Mesenchymal stem cell (in vitro differentiated cells and primary cell): ENCODE measurements at regions not wholly inside any gene's neighbourhood (a gene's known extent, or its start where the extent isn't known, plus 50 kb on each side); places are given as distances from the start of the nearest gene placed in this dataset.
"Not testable (repeated sequence)": the region's sequence is repeated elsewhere in the genome, so short reads cannot be mapped to it uniquely, and the experiment has no call there.

ENCODE experiments used
- DNase-seq: peaks from one replicate; pipeline ENCODE4 v3.0.0-alpha.2; 2013
- H2AFZ ChIP-seq: one replicate; pipeline ENCODE4 v1.6.1; 2013; ENCODE audit warnings: low read depth, mild to moderate bottlenecking, control low read depth, inconsistent platforms, low read length, moderate library complexity
- H2AK5ac ChIP-seq: 2 replicates; pipeline ENCODE4 v1.6.1; 2013; ENCODE audit warnings: low read length, moderate library complexity, mild to moderate bottlenecking, inconsistent platforms; ENCODE audit not compliant: severe bottlenecking
- H2BK120ac ChIP-seq: one replicate; pipeline ENCODE4 v1.6.1; 2013; ENCODE audit warnings: low read depth, mild to moderate bottlenecking, inconsistent platforms, low read length, moderate library complexity
- H2BK12ac ChIP-seq, 2 experiments: one replicate each; pipeline ENCODE4 v1.6.1; 2013; ENCODE audit warnings: inconsistent platforms in 2 of 2, low read length in 2 of 2, mild to moderate bottlenecking in 2 of 2, moderate library complexity in 2 of 2, control low read depth in 1 of 2
- H2BK15ac ChIP-seq: one replicate; pipeline ENCODE4 v1.6.1; 2013; ENCODE audit warnings: mild to moderate bottlenecking, low read depth, inconsistent platforms; ENCODE audit not compliant: poor library complexity, severe bottlenecking
- H2BK5ac ChIP-seq: 2 replicates; pipeline ENCODE4 v1.6.1; 2013; ENCODE audit warnings: low read depth, mild to moderate bottlenecking, low read length, control low read depth, inconsistent platforms; ENCODE audit not compliant: poor library complexity, severe bottlenecking
- H3K14ac ChIP-seq, 2 experiments: one replicate each; pipeline ENCODE4 v1.6.1; 2013; ENCODE audit warnings: inconsistent platforms in 2 of 2, low read length in 2 of 2, control low read depth in 1 of 2, mild to moderate bottlenecking in 1 of 2, moderate library complexity in 1 of 2
- H3K18ac ChIP-seq, 2 experiments: one replicate each; pipeline ENCODE4 v1.6.1; 2013; ENCODE audit warnings: inconsistent platforms in 2 of 2, low read length in 2 of 2, control low read depth in 1 of 2, low read depth in 1 of 2, mild to moderate bottlenecking in 1 of 2
- H3K23ac ChIP-seq, 2 experiments: one replicate each; pipeline ENCODE4 v1.6.1; 2013; ENCODE audit warnings: inconsistent platforms in 2 of 2, low read length in 2 of 2, mild to moderate bottlenecking in 2 of 2, moderate library complexity in 2 of 2, control low read depth in 1 of 2
- H3K27ac ChIP-seq: 2 replicates; pipeline ENCODE4 v1.5.1; 2013; ENCODE audit warnings: mild to moderate bottlenecking, moderate library complexity, low read length, control low read depth, inconsistent platforms; ENCODE audit not compliant: poor library complexity, severe bottlenecking
- H3K27me3 ChIP-seq, 2 experiments: 2 replicates each; pipeline versions ENCODE4 v1.6.1 to v1.7.0; 2013; ENCODE audit warnings: low read length in 2 of 2, mild to moderate bottlenecking in 2 of 2, moderate library complexity in 2 of 2, control low read depth in 1 of 2, inconsistent platforms in 1 of 2; ENCODE audit not compliant: control insufficient read depth in 1 of 2, insufficient read depth in 1 of 2
- H3K36me3 ChIP-seq, 2 experiments: 2 replicates each; pipeline versions ENCODE4 v1.6.1 to v1.7.0; 2013; ENCODE audit warnings: low read length in 2 of 2, control low read depth in 1 of 2, inconsistent platforms in 1 of 2, low read depth in 1 of 2, mild to moderate bottlenecking in 1 of 2; ENCODE audit not compliant: insufficient read depth in 2 of 2, control insufficient read depth in 1 of 2
- H3K4ac ChIP-seq, 2 experiments: one replicate each; pipeline ENCODE4 v1.6.1; 2013; ENCODE audit warnings: inconsistent platforms in 2 of 2, low read length in 2 of 2, mild to moderate bottlenecking in 2 of 2, moderate library complexity in 2 of 2, control low read depth in 1 of 2, low read depth in 1 of 2
- H3K4me1 ChIP-seq: 2 replicates; pipeline ENCODE4 v1.6.1; 2013; ENCODE audit warnings: low read depth, low read length, control low read depth; ENCODE audit not compliant: control insufficient read depth, insufficient read depth
- H3K4me2 ChIP-seq: 2 replicates; pipeline ENCODE4 v1.6.1; 2013; ENCODE audit warnings: low read length, mild to moderate bottlenecking, inconsistent platforms; ENCODE audit not compliant: poor library complexity, severe bottlenecking
- H3K4me3 ChIP-seq, 2 experiments: 2 replicates each; pipeline versions ENCODE4 v1.5.1 to v1.7.0; 2013; ENCODE audit warnings: low read length in 2 of 2, mild to moderate bottlenecking in 2 of 2, control low read depth in 1 of 2, low read depth in 1 of 2; ENCODE audit not compliant: insufficient read depth in 1 of 2
- H3K79me1 ChIP-seq: replicated peaks from 2 replicates; pipeline ENCODE4 v1.6.1; 2013; ENCODE audit warnings: mild to moderate bottlenecking, control low read depth, low read length, inconsistent platforms; ENCODE audit not compliant: poor library complexity, severe bottlenecking
- H3K9ac ChIP-seq: 2 replicates; pipeline ENCODE4 v1.7.0; 2013; ENCODE audit warnings: mild to moderate bottlenecking, low read length, moderate library complexity
- H3K9me3 ChIP-seq: 2 replicates; pipeline ENCODE4 v1.7.0; 2013; ENCODE audit warnings: mild to moderate bottlenecking, low read length; ENCODE audit not compliant: control insufficient read depth
- H4K8ac ChIP-seq: one replicate; pipeline ENCODE4 v1.6.1; 2013; ENCODE audit warnings: inconsistent platforms, mild to moderate bottlenecking, low read length, moderate library complexity
- H4K91ac ChIP-seq: one replicate; pipeline ENCODE4 v1.6.1; 2013; ENCODE audit warnings: mild to moderate bottlenecking, low read length, inconsistent platforms
- WGBS: methylation state at CpG from one replicate; pipeline ENCODE4 v1.1.7; 2013; ENCODE audit warnings: mixed read lengths; 5-methylcytosine and 5-hydroxymethylcytosine counted together

DNA sequence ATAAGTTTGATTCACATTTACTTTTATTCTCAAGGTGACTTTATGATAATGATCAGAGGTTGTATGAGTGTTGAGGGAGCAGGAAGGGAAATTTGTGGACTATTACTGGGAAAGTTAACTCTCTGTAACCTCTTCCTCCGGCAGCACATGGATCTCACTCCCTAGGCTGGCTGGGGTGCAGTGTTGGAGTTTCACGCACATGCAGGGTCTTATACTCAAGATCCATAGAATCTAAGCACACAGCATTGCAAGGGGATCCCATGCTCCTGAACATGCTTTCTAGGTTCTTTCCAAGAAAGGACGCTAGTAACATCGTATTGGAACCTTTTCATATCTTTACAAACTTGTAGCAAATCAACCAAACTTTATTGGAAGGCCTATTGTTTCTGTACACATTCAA, 757.6 kb upstream of the TPTE start:
- Histone ChIP-seq H2BK120ac (no peak overlapping the region), H3K9me3 (peaks cover 22% of the 10 kb centered on the region), H2BK12ac (no peak overlapping the region), H3K36me3 (no peaks in the 10 kb centered on the region), H3K4me1 (no peaks in the 10 kb centered on the region), H3K4ac (no peak overlapping the region), H2BK15ac (no peak overlapping the region), H4K91ac (no peak overlapping the region), H4K8ac (no peak overlapping the region), H3K4me2 (no peak overlapping the region), H3K18ac (no peak overlapping the region), H3K27me3 (no peaks in the 10 kb centered on the region), H3K23ac (no peak overlapping the region), H2AFZ (no peak overlapping the region), H3K14ac (no peak overlapping the region), H2BK5ac (no peak overlapping the region), H3K27ac (no peak overlapping the region), H3K79me1 (no peaks in the 10 kb centered on the region), H3K9ac (no peak overlapping the region), H2AK5ac (no peak overlapping the region), H3K4me3 (no peak overlapping the region)
- DNase-seq = no peak
- 52% methylated on average over 3 of the region's 4 CpGs for WGBS

DNA sequence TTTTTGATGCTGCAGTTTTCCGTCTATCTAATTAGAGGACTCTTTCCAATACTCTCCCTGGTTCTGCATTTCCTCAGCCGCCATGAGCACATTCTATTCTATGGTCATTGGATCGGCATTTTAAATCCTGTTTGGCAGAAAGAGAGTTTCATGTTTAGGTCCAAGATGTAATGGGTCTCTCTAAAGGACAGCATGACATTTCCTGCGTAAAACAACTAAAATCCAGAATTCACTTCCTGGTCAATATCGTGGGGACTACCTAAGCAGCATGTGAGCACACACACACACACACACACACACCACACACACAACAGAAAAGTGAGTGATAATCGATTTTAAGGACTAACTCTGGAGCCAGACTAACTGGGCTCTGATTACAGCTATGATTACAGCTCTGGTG, 757.1 kb upstream of the TPTE start:
- H4K8ac ChIP-seq, H3K79me1 ChIP-seq, H3K18ac ChIP-seq, H4K91ac ChIP-seq, H2BK12ac ChIP-seq, H2AFZ ChIP-seq, H3K27ac ChIP-seq, H3K14ac ChIP-seq, DNase-seq, H3K4ac ChIP-seq, H2BK5ac ChIP-seq, H3K36me3 ChIP-seq, H2BK120ac ChIP-seq, H3K27me3 ChIP-seq, H3K4me1 ChIP-seq, H3K9ac ChIP-seq, H3K4me3 ChIP-seq, H3K23ac ChIP-seq, H2BK15ac ChIP-seq, H2AK5ac ChIP-seq, H3K4me2 ChIP-seq: not testable (repeated sequence)
- peaks cover 22% of the 10 kb centered on the region for H3K9me3 ChIP-seq
- WGBS = 63% methylated on average over 6 of the region's 6 CpGs

DNA sequence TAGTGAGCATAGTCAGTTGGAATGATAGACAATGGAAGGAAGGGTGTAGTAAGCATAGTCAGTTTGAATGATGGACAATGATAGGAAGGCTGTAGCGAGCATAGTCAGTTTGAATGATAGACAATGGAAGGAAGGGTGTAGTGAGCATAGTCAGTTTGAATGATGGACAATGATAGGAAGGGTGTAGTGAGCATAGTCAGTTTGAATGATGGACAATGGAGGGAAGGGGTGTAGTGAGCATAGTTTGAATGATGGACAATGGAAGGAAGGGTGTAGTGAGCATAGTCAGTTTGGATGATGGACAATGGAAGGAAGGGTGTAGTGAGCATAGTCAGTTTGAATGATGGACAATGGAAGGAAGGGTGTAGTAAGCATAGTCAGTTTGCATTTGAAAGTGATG, 755.8 kb upstream of the TPTE start:
- not testable (repeated sequence) for H2BK12ac ChIP-seq, DNase-seq, H2AFZ ChIP-seq, H3K27ac ChIP-seq, H3K4me2 ChIP-seq, H3K18ac ChIP-seq, H2BK15ac ChIP-seq, H3K79me1 ChIP-seq, H3K23ac ChIP-seq, H2BK5ac ChIP-seq, H3K36me3 ChIP-seq, H3K14ac ChIP-seq, H3K9ac ChIP-seq, H3K27me3 ChIP-seq, H3K4me3 ChIP-seq, H2AK5ac ChIP-seq, H4K91ac ChIP-seq, H4K8ac ChIP-seq, H3K4ac ChIP-seq, H3K4me1 ChIP-seq, H2BK120ac ChIP-seq
- peaks cover 18% of the 10 kb centered on the region for H3K9me3 ChIP-seq
- WGBS = 36% methylated on average over 1 of the region's 1 CpG

DNA sequence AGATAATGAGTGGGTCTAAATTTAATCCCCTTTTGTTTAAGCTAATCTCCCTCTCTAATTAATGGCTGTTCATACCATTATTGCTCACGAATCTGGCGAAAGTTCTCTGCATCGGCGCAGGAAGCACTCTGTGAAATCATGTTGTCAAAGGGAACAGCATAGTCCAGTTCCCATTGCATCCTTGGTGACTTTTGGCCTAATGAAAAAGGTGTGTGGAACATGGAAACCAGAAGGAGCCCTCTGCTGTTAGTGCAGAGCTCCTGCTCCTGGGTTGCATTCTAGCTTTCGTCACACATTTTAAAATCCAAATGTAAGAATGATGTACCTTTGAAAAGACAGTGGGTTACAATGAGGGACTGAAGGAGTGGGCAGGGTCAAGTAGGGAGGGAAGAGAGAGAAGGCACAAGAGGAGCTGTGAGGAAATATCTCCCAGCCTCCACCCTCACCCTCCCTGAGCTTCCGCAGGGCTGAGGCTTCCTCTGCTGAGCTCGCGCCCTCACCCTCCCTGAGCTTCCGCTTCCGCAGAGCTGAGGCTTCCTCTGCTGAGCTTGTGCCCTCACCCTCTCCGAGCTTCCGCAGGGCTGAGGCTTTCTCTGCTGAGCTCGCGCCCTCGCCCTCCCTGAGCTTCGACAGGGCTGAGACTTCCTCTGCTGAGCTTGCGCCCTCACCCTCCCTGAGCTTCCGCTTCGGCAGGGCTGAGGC, 754.3 kb upstream of the TPTE start:
- not testable (repeated sequence) for H3K79me1 ChIP-seq, H2BK12ac ChIP-seq, H3K9ac ChIP-seq, H3K14ac ChIP-seq, H3K4me3 ChIP-seq, H2AK5ac ChIP-seq, H2BK5ac ChIP-seq, H3K36me3 ChIP-seq, H3K4me2 ChIP-seq, H3K27me3 ChIP-seq, H2BK15ac ChIP-seq, H3K4me1 ChIP-seq, H3K23ac ChIP-seq, H2BK120ac ChIP-seq, H3K4ac ChIP-seq, H4K91ac ChIP-seq, H4K8ac ChIP-seq, H3K27ac ChIP-seq, DNase-seq, H3K18ac ChIP-seq, H2AFZ ChIP-seq
- H3K9me3 ChIP-seq = peaks cover 27% of the 10 kb centered on the region
- 89% methylated on average over 18 of the region's 19 CpGs for WGBS
